DMS 273 (cell line): ENCODE measurements at regions not wholly inside any gene's neighbourhood (a gene's known extent, or its start where the extent isn't known, plus 50 kb on each side); places are given as distances from the start of the nearest gene placed in this dataset.

Experiments
- DNase-seq: peaks from one replicate; lab custom pipeline; 2025; ENCODE audit not compliant: unreplicated experiment; lab: John Stamatoyannopoulos, UW

GRCh38 chr5:171509467-171509866 is 90.0 kb downstream of the FGF18 start:
- no peak for DNase-seq

GRCh38 chr5:171512397-171512796 is 93.0 kb downstream of the FGF18 start:
- DNase-seq, result no peak

GRCh38 chr5:171513591-171513990 is 94.1 kb downstream of the FGF18 start:
- no peak for DNase-seq

- no peak for DNase-seq
Observed at GRCh38 chr5:171518916-171519315, 99.5 kb downstream of the FGF18 start.

- peak; percentile 91 for DNase-seq
Observed at GRCh38 chr5:171520300-171521174, 101.1 kb downstream of the FGF18 start.

- peak; percentile 82 for DNase-seq
Observed at GRCh38 chr5:171521219-171521633, 101.8 kb downstream of the FGF18 start.

- no peak for DNase-seq
Observed at GRCh38 chr5:171521679-171522078, 102.2 kb downstream of the FGF18 start.

- DNase-seq, result peak; percentile 86
Observed at GRCh38 chr5:171523781-171524180, 104.3 kb downstream of the FGF18 start.

- DNase-seq, result peak; percentile 86
Observed at GRCh38 chr5:171524466-171524865, 105.0 kb downstream of the FGF18 start.

GRCh38 chr5:171525085-171525484 is 105.6 kb downstream of the FGF18 start:
- DNase-seq, result no peak

- DNase-seq, result no peak
Observed at GRCh38 chr5:171528036-171528435, 108.6 kb downstream of the FGF18 start.

- no peak for DNase-seq
Observed at GRCh38 chr5:171528865-171529614, 109.6 kb downstream of the FGF18 start.

GRCh38 chr5:171531638-171532037 is 112.2 kb downstream of the FGF18 start:
- no peak for DNase-seq

- no peak for DNase-seq
Observed at GRCh38 chr5:171533153-171533552, 113.7 kb downstream of the FGF18 start.

- DNase-seq, result no peak
Observed at GRCh38 chr5:171534043-171534895, 114.8 kb downstream of the FGF18 start.

- DNase-seq, result no peak
Observed at GRCh38 chr5:171535162-171535561, 115.7 kb downstream of the FGF18 start.

GRCh38 chr5:171537070-171537849 is 117.8 kb downstream of the FGF18 start:
- DNase-seq, result no peak

GRCh38 chr5:171537923-171538537 is 118.6 kb downstream of the FGF18 start:
- DNase-seq, result no peak

- DNase-seq, result no peak
Observed at GRCh38 chr5:171538681-171539080, 119.2 kb downstream of the FGF18 start.

GRCh38 chr5:171540865-171541264 is 121.4 kb downstream of the FGF18 start:
- DNase-seq, result no peak
